Umbilical cord (tissue), 1 donor: ENCODE measurements at regions not wholly inside any gene's neighbourhood (a gene's known extent, or its start where the extent isn't known, plus 50 kb on each side); places are given as distances from the start of the nearest gene placed in this dataset.

ENCODE experiments used
- DNase-seq: peaks from one replicate; pipeline ENCODE4 v3.0.0-alpha.2; 2015; ENCODE audit warnings: low spot score

- DNase-seq = no peak
Measured at GRCh38 chr6:29999416-29999815, 57.1 kb downstream of the HLA-A start.

GRCh38 chr6:30000156-30000791 lies 57.9 kb downstream of the HLA-A start:
- DNase-seq = no peak

DNA sequence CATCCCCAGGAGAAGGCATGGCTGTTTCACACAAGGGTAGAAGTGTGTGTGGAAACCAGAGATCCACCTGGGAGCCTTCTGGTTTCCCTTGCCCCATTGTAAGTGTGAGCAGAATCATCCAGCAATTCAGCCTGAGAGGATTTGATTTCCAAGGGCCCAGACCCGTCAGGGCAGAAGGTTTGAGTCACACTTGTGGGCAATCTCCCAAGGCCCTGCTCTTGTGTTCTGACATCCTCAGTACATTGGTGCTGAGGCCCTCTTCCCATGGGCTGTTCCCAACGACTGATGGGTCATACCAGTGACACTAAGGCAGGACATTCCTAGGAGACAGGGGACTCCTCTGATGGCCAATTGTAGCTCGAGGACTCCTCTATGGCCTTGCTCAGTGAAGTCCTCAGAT lies 58.2 kb upstream of the POLR1H start:
- no peak for DNase-seq

GRCh38 chr6:30005482-30005881 lies 55.6 kb upstream of the POLR1H start:
- no peak for DNase-seq

DNA sequence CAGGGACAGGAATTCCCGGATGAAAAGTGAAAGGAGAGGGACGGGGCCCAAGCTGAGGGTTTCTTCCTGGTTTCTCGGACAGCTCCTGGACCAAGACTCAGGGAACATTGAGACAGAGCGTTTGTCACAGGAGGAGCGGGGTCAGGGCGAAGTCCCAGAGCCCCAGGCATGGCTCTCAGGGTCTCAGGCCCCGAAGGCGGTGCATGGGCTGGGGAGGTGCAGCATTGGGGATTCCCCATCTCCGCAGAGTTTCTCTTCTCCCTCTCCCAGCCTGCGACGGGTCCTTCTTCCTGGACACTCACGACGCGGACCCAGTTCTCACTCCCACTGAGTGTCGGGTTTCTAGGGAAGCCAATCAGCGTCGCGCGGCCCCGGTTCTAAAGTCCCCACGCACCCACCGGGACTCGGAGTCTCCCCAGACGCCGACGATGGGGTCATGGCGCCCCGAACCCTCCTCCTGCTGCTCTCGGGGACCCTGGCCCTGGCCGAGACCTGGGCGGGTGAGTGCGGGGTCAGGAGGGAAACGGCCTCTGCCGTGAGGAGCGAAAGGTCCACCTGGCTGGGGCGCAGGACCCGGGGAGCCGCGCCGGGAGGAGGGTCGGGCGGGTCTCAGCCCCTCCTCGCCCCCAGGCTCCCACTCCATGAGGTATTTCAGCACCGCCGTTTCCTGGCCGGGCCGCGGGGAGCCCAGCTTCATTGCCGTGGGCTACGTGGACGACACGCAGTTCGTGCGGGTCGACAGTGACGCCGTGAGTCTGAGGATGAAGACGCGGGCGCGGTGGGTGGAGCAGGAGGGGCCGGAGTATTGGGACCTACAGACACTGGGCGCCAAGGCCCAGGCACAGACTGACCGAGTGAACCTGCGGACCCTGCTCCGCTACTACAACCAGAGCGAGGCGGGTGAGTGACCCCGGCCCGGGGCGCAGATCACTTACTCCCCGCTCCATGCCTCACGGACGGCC lies 54.6 kb upstream of the POLR1H start:
- peak; percentile 12 for DNase-seq

GRCh38 chr6:30007132-30007764 lies 53.8 kb upstream of the POLR1H start:
- DNase-seq = no peak

DNA sequence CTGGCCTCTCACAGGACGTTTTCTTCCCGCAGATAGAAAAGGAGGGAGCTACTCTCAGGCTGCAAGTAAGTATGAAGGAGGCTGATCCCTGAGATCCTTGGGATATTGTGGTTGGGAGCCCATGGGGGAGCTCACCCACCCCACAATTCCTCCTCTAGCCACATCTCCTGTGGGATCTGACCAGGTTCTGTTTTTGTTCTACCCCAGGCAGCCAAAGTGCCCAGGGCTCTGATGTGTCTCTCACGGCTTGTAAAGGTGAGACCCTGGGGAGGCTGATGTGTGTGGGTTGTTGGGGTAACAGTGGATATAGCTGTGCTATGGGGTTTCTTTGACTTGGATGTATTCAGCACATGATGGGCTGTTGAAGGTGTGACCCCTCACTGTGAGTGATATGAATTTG lies 52.0 kb upstream of the POLR1H start:
- DNase-seq = no peak
